Right kidney (tissue), 1 donor: ENCODE measurements at regions not wholly inside any gene's neighbourhood (a gene's known extent, or its start where the extent isn't known, plus 50 kb on each side); places are given as distances from the start of the nearest gene placed in this dataset.
"Not testable (repeated sequence)": the region's sequence is repeated elsewhere in the genome, so short reads cannot be mapped to it uniquely, and the experiment has no call there.

Experiments used
- DNase-seq: peaks from one replicate; pipeline ENCODE4 v3.0.0-alpha.2; 2016

DNA sequence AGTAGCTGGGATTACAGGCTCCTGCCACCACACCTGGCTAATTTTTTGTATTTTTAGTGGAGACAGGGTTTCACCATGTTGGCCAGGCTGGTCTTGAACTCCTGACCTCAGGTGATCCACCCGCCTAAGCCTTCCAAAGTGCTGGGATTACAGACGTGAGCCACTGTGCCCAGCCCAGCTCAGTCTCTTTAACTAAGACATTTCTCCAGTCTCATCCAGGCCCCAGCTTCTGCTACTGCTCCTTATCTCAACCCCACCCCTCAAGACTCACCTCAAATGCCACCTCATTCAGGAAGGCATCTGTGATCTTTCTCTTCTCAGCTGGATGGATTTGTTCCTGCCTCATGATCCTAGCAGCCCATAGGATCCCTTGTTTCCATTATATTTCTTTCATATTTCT lies 85.9 kb upstream of the GRAMD1B start:
- not testable (repeated sequence) for DNase-seq

DNA sequence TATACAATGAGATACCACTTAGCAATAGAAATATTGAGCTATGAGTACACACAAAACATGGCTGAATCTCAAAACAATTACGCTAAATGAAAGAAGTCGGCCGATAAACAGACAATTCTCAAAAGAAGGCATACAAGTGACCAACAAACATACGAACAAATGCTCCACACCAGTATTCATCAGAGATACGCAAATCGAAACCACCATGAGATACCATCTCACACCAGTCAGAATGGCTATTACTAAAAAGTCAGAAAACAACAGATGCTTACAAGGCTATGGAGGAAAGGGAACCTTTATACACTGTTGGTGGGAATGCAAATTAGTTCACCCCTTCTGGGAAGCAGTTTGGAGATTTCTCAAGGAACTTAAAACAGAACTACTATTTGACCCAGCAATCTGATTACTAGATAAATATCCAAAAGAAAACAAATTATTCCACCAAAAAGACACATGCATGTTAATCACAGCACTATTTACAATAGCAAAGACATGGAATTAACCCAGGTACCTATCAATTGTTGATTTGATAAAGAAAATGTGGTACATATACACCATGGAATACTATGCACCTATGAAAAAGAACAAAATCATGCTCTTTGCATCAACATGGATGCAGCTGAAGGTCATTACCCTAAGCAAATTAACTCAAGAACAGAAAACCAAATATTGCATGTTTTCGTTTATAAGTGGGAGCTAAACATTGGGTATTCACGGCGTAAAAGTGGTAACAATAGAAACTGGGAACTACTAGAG lies 90.9 kb upstream of the GRAMD1B start:
- no peak for DNase-seq

DNA sequence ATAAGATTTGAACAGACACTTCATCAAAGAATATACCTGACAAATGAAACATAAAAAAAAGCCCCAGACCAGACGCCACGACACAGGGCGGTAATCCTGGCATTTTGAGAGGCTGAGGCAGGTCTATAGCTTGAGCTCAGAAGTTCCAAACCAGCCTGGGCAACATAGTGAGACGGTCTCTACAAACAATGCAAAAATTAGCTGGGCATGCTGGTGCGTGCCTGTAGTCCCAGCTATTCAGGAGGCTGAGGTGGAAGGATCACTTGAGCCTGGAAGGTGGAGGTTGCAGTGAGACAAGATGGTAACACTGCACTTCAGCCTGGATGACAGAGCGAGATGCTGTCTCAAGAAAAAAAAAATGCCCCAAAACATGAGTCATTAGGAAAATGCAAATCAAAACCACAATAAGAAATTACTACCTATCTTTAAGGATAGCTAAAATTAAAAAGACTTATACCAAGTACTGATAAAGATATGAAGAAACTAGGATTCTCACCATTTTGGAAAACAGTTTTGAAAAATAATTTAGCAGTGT lies 91.7 kb upstream of the GRAMD1B start:
- DNase-seq: no peak

DNA sequence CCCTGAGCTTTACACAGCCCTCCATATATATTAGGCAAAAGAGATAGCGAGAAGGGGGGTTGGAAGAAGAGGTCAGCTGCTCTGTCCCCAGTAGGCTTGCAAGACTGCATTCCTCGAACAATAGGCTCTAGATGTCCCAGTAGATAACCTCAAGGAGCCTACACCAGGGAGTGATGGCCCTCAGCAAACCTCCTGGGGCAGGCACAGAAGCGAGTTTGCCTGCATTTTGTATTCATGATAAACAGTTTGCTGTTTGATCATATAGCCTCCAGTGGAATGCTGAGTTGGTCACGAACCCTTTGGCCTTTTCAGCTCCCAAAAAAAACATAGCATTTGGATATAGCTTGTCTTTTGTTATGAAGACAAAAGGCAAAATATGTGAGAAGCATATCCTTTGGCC lies 95.1 kb upstream of the GRAMD1B start:
- DNase-seq: no peak

DNA sequence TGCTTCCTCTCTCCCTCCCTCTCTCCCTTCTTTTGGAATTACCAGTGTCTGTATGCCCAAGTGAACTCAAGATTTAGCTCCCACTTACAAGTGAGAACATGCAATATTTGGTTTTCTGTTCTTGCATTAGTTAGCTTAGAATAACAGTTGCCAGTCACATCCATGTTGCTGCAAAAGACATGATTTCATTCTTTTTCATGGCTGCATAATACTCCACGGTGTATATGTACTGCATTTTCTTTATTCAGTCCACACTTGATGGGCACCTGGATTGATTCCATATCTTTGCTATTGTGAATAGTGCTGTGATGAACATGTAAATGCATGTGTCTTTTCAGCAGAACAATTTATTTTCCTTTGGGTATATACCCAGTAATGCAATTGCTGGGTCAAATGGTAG lies 97.5 kb upstream of the GRAMD1B start:
- not testable (repeated sequence) for DNase-seq

DNA sequence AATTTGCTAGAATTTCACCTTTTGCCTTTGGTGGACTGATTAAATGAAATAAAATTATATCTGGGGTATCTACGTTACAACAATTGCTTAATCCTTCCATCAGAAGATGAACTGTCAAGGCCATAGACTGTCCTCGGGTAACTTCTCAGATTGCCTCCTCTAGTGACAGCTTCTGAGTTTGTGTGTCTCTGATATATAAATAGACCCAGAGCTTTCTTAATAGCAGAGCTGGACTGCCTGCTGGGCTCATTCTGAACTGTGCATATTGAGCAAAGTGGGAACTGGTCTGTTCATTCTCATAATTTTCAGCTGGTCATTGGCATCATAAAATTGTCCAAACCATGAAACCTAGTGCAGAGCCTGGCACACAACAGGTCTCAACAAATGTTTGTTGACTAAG lies 99.1 kb upstream of the GRAMD1B start:
- DNase-seq: no peak

- no peak for DNase-seq
Measured at GRCh38 chr11:123330471-123330870, 99.6 kb upstream of the GRAMD1B start.

GRCh38 chr11:123330071-123330470 lies 100.0 kb upstream of the GRAMD1B start:
- no peak for DNase-seq

GRCh38 chr11:123328281-123328867 lies 101.7 kb upstream of the GRAMD1B start:
- DNase-seq: no peak

DNA sequence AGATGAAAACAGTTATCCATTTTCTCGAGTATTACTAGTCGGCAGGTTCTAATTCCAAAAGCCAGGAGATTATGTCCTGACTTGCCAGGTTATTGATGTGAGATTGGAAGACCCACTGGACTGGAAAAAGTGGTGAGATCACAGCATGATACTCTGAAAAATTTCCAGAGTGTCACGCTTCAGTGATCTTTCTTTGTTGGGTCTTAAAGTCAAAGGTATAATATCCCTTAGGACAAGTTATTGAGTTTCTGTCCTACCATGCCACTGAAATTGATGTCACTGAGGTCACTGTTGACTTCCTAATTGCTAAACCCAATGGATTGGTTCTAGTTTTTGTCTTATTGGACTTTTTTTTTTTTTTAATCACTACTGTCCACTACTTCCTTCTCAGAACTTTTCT lies 104.5 kb upstream of the GRAMD1B start:
- no peak for DNase-seq

DNA sequence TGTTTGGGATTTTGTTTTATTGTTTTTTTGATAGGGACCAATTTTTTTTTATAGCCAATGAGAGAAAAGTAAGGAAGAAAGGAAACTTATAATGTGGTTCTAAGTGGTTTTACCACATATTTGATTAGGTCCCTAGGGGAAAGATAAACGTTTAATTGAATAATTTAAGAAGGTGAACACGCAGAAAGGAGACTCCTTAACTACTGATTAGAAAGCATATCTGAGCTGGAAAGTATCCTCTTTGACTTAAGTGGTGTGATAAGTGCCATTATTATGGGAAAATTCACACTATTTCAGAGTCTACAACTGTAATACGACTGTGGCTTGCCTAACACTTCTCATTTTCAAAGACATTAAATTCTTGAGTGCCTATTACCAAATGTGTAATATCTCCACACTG lies 106.5 kb upstream of the GRAMD1B start:
- DNase-seq: no peak

DNA sequence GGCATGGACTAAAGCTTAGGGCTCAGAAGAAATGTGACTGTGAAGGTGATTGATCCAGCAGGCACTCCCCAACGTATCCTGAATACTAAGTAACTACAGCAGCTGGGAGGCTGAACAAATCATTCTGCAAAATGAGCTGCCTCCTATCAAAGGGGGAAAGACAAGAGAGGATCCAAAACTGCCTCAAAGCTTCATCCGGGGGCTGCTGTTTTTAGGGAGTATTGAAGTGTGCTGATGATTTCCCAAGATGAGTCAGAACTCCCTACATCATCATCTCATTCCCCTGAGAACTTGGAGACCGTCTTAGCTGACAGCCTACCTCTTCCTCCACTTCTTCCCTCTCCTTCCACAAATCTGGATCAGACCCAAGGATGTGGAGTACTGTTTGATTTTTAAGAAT lies 108.4 kb upstream of the GRAMD1B start:
- DNase-seq: no peak

- no peak for DNase-seq
Measured at GRCh38 chr11:123318623-123319022, 111.4 kb upstream of the GRAMD1B start.

DNA sequence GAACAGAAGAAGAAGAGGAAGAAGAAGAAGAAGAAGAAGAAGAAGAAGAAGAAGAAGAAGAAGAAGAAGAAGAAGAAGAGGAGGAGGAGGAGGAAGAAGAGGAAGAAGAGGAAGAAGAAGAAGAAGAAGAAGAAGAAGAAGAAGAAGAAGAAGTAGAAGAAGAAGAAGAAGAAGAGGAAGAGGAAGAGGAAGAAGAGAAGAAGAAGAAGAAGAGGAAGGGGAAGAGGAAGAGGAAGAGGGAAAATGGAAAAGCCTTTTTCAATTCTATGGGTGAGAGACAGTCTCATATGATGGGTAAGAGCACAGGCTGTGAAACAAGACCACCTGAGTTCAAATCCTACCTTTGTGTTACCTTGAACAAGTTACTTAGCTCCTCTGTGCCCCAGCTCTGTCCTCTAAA lies 111.9 kb upstream of the GRAMD1B start:
- DNase-seq: not testable (repeated sequence)

GRCh38 chr11:123316003-123316402 lies 114.1 kb upstream of the GRAMD1B start:
- no peak for DNase-seq

DNA sequence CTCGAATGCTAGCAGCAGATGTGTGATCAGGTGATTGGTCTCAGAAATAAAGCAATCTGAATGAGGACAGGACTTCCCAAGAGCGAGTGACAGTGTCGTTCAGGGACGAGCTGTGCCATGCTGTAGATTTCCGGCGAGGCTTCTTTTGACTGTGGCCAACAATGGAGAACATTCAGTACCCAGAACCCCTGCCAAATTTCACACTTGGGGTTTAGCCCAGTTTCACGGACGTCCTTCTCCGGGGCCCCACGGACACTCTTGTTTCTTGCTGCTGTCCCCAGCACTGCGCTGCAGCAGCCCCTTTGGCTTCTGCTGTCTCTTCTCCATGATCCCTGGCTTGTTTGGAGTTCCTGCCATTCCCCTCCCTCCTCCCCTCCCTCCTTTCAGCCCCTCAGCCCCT lies 115.1 kb upstream of the GRAMD1B start:
- DNase-seq: no peak

DNA sequence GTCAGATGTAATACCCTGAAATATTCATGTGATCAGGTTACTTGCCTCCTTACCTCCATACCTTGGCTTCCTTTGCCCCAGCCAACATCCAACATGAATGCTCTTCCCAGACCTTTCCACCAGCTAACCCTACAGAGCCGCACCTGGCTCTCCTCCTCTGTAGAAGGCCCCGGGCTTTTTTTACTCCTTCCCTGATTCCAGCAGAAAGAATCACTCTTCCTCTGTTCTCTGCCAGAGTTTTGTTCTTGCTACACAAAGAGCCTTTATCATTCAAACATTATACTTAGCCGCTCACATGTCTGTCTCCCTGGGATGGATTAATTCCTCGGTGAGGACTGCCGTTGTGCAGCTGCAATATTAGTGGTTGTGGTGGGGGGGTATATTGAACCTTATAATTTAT lies 116.8 kb upstream of the GRAMD1B start:
- DNase-seq: no peak

- DNase-seq: no peak
Measured at GRCh38 chr11:123308077-123308476, 113.0 kb upstream of the CLMP start.

DNA sequence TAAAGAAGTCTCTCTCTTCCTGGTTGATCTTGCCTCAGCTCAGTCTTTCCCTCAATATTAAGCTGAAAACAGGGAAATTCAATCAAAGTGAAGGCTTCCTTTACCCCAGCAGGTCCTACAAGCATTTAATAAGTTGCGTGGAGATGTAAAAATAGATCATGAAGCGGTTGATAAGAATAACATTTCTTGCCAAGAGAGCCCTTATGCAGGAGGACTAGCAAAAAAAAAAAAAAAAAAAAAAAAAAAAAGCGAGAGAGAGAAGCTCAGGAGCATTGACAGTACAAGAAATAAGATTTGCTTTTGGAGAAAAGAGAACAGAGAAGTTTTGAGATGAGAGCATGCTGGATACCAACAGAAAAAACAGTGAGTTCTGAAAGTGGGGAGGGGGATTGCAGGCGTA lies 112.2 kb upstream of the CLMP start:
- no peak for DNase-seq

- DNase-seq: no peak
Measured at GRCh38 chr11:123306531-123306930, 111.5 kb upstream of the CLMP start.

DNA sequence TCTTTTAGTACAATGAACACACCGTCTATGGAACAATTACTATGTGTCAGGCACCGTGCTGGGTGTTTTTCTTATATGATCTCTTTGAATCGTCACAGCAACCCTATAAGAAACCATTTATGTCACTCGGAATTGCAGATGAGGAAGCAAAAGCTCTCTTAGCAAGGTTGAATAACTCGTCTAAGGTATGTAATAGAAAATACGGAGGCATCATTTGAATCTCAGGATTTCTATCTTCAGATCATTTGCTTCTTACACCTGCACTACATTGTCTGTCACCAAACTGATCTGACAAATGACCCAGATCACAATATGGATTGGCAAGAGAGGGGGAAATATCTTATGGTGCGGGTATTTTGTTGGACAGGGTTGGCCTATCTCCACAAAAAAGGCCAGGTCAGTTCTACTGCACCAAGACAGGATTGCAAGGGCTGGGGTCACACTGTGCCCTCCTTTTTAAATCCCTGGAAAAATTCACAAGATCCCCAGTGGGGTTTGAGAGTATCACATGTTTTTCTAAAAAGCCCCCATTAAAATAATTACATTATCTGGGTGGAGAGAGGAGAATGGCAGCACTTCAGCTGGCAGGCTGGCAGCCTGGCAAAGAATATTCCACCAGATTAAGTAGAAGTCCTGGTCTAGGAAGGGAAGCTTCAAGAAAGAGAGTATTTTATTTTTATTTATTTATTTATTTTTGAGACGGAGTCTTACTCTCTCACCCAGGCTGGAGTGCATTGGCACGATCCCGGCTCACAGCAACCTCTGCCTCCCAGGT lies 110.7 kb upstream of the CLMP start:
- no peak for DNase-seq

GRCh38 chr11:123304828-123305466 lies 109.9 kb upstream of the CLMP start:
- DNase-seq: no peak

GRCh38 chr11:123303924-123304323 lies 108.9 kb upstream of the CLMP start:
- DNase-seq: no peak
